SK-N-SH (cell line): ENCODE measurements at regions not wholly inside any gene's neighbourhood (a gene's known extent, or its start where the extent isn't known, plus 50 kb on each side); places are given as distances from the start of the nearest gene placed in this dataset.

ENCODE experiments used
- CTCF ChIA-PET: fragments of 300-600, 350-600 bp; formaldehyde crosslinking; extraction: SDS; loops from one replicate; lab custom pipeline; 2021; lab: Yijun Ruan, JAX
- POLR2A ChIA-PET: fragments of 350-600 bp; sonication (Branson Sonifier 250); formaldehyde crosslinking; extraction: SDS; loops from one replicate; lab custom pipeline; 2020; ENCODE audit warnings: antibody characterized with exemption, inconsistent platforms; lab: Yijun Ruan, JAX
- DNase-seq: peaks from one replicate; pipeline ENCODE4 v3.0.0; 2012
- H2AFZ ChIP-seq: fragments of 200-600 bp; sonication (generic); 2 replicates; pipeline ENCODE4 v1.8.1; 2016; ENCODE audit warnings: antibody characterized with exemption, mild to moderate bottlenecking, low read depth
- H3F3A ChIP-seq: fragments of 200-600 bp; sonication (generic); replicated peaks from 2 replicates; pipeline ENCODE3; 2016; ENCODE audit warnings: antibody characterized with exemption, mild to moderate bottlenecking; ENCODE audit not compliant: insufficient read depth
- H3K27ac ChIP-seq, 2 experiments: fragments of 200-500 bp in 1 of 2; fragments of 200-600 bp in 1 of 2; sonication (Bioruptor generic) in 1 of 2; sonication (generic), shearing (Covaris generic) in 1 of 2; 2 replicates each; pipeline versions ENCODE4 v1.5.1 to v1.6.1; 2014 to 2016; ENCODE audit warnings: low read depth in 2 of 2, inconsistent platforms in 1 of 2, low read length in 1 of 2, mild to moderate bottlenecking in 1 of 2, mixed read lengths in 1 of 2
- H3K27me3 ChIP-seq: fragments of 200-600 bp; sonication (generic), shearing (Covaris generic); 2 replicates; pipeline ENCODE4 v1.6.1; 2016; ENCODE audit warnings: mixed run types; ENCODE audit not compliant: insufficient read depth
- H3K36me3 ChIP-seq, 2 experiments: fragments of 200-500 bp in 1 of 2; fragments of 200-600 bp in 1 of 2; sonication (Bioruptor generic) in 1 of 2; sonication (generic) in 1 of 2; replicated peaks in 1 of 2; 2 replicates each; pipeline versions ENCODE3 to v1.5.1; 2014 to 2016; ENCODE audit warnings: low read length in 1 of 2, mild to moderate bottlenecking in 1 of 2; ENCODE audit not compliant: insufficient read depth in 2 of 2, control insufficient read depth in 1 of 2
- H3K4me1 ChIP-seq, 2 experiments: fragments of 200-500 bp in 1 of 2; fragments of 200-600 bp in 1 of 2; sonication (Bioruptor generic) in 1 of 2; sonication (generic), shearing (Covaris generic) in 1 of 2; 2 replicates each; pipeline versions ENCODE4 v1.5.1 to v1.6.1; 2014 to 2016; ENCODE audit warnings: low read depth in 1 of 2, low read length in 1 of 2, mixed run types in 1 of 2; ENCODE audit not compliant: insufficient read depth in 2 of 2, control insufficient read depth in 1 of 2
- H3K4me2 ChIP-seq: fragments of 200-600 bp; sonication (generic), shearing (Covaris generic); 2 replicates; pipeline ENCODE4 v1.6.1; 2017; ENCODE audit warnings: mixed run types
- H3K4me3 ChIP-seq, 2 experiments: fragments of 200-500 bp in 1 of 2; fragments of 200-600 bp in 1 of 2; sonication (Bioruptor generic) in 1 of 2; sonication (generic), shearing (Covaris generic) in 1 of 2; 2 replicates each; pipeline versions ENCODE4 v1.5.1 to v1.8.1; 2014 to 2016; ENCODE audit warnings: low read depth in 2 of 2, inconsistent platforms in 1 of 2, low read length in 1 of 2, mild to moderate bottlenecking in 1 of 2, mixed read lengths in 1 of 2, moderate library complexity in 1 of 2
- H3K79me2 ChIP-seq: fragments of 200-600 bp; sonication (generic); 2 replicates; pipeline ENCODE4 v1.8.1; 2017; ENCODE audit warnings: mild to moderate bottlenecking; ENCODE audit not compliant: insufficient read depth
- H3K9ac ChIP-seq: fragments of 200-600 bp; sonication (generic); 2 replicates; pipeline ENCODE4 v1.6.1; 2017; ENCODE audit warnings: mixed run types
- H3K9me2 ChIP-seq: fragments of 200-600 bp; sonication (generic); 2 replicates; pipeline ENCODE4 v1.6.1; 2017; ENCODE audit warnings: mixed run types
- H3K9me3 ChIP-seq: fragments of 200-600 bp; sonication (generic); 2 replicates; pipeline ENCODE4 v1.6.1; 2017; ENCODE audit warnings: mixed run types, mild to moderate bottlenecking, moderate library complexity
- H4K20me1 ChIP-seq: fragments of 200-600 bp; sonication (generic); 2 replicates; pipeline ENCODE4 v1.6.1; 2017; ENCODE audit warnings: mild to moderate bottlenecking, mixed run types; ENCODE audit not compliant: insufficient read depth
- ELF1 ChIP-seq: IDR thresholded peaks from 2 replicates; pipeline ENCODE4 v1.4.0; 2012
- EP300 ChIP-seq, 2 experiments: IDR thresholded peaks; 2 replicates each; pipeline versions ENCODE4 v1.4.0 to v1.6.1; 2012; ENCODE audit warnings: borderline replicate concordance in 1 of 2, low read depth in 1 of 2, low read length in 1 of 2
- FOXM1 ChIP-seq: IDR thresholded peaks from 2 replicates; pipeline ENCODE4 v1.4.0; 2012; ENCODE audit warnings: low read depth, mild to moderate bottlenecking
- GABPA ChIP-seq: IDR thresholded peaks from 2 replicates; pipeline ENCODE4 v1.4.0; 2012; ENCODE audit warnings: low read depth, mild to moderate bottlenecking
- IRF3 ChIP-seq: fragments of 150-350 bp; IDR thresholded peaks from 2 replicates; pipeline ENCODE4 v1.6.1; 2016; ENCODE audit warnings: mild to moderate bottlenecking, low read depth, low read length
- MAX ChIP-seq: IDR thresholded peaks from 2 replicates; pipeline ENCODE4 v1.4.0; 2012; ENCODE audit warnings: low read depth
- MEF2A ChIP-seq: IDR thresholded peaks from 2 replicates; pipeline ENCODE4 v1.4.0; 2012; ENCODE audit warnings: low read depth, borderline replicate concordance
- NFIC ChIP-seq: IDR thresholded peaks from 2 replicates; pipeline ENCODE4 v1.4.0; 2012; ENCODE audit warnings: borderline replicate concordance
- NRF1 ChIP-seq: IDR thresholded peaks from 2 replicates; pipeline ENCODE4 v1.6.1; 2012; ENCODE audit warnings: low read depth, mild to moderate bottlenecking, low read length
- POLR2AphosphoS5 ChIP-seq: IDR thresholded peaks from 2 replicates; pipeline ENCODE4 v1.6.1; 2012; ENCODE audit warnings: low read depth, low read length
- RAD21 ChIP-seq: IDR thresholded peaks from 2 replicates; pipeline ENCODE4 v1.6.1; 2012; ENCODE audit warnings: mild to moderate bottlenecking, low read length
- REST ChIP-seq: IDR thresholded peaks from 2 replicates; pipeline ENCODE4 v1.6.1; 2012; ENCODE audit warnings: mild to moderate bottlenecking, low read depth, low read length, moderate library complexity
- RFX5 ChIP-seq: IDR thresholded peaks from 2 replicates; pipeline ENCODE4 v1.6.1; 2012; ENCODE audit warnings: mild to moderate bottlenecking, improper control_type of control experiment, low read length
- SIN3A ChIP-seq: IDR thresholded peaks from 2 replicates; pipeline ENCODE4 v1.6.1; 2012; ENCODE audit warnings: low read depth, mild to moderate bottlenecking, low read length, moderate library complexity, borderline replicate concordance
- SMC3 ChIP-seq: IDR thresholded peaks from 2 replicates; pipeline ENCODE4 v1.6.1; 2012; ENCODE audit warnings: low read depth, low read length, improper control_type of control experiment
- TCF12 ChIP-seq: IDR thresholded peaks from 2 replicates; pipeline ENCODE4 v1.4.0; 2012
- TEAD4 ChIP-seq: IDR thresholded peaks from 2 replicates; pipeline ENCODE4 v1.4.0; 2012; ENCODE audit warnings: mild to moderate bottlenecking, borderline replicate concordance; ENCODE audit not compliant: insufficient read depth
- WGBS: methylation state at CpG from one replicate; pipeline ENCODE4 v1.1.6; 2017; ENCODE audit warnings: low lambda C conversion rate; 5-methylcytosine and 5-hydroxymethylcytosine counted together
- TF ChIP-seq, protein P1 (sequence below): IDR thresholded peaks from 2 replicates; pipeline ENCODE4 v1.4.0; 2012; ENCODE audit warnings: low read depth, borderline replicate concordance
- TF ChIP-seq, protein P2 (sequence below): IDR thresholded peaks from 2 replicates; pipeline ENCODE4 v1.4.0; 2012; ENCODE audit warnings: low read depth, borderline replicate concordance

DNA sequence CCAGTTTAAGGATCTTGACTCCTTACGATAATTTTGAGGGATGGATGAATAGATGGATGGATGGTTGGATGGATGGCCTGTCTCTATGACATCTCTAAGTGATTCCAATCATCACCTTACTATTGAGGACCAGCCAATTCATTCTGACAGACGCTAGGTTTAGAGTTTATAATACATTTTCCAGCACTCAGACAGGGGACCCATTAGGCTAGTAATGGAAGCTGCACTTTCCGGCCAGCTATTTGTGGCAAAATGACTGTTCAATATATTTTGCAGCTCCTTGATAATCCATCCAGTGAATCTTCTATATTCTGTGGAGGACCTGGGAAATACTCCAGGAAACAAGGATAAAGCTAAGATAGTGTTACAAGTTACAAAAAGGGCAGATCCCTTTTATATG lies 262.9 kb downstream of the TDRD15 start:
- no peaks in the 10 kb centered on the region for H3K4me1 ChIP-seq
- no peak for DNase-seq
- H3K36me3 ChIP-seq: no peaks in the 10 kb centered on the region
- POLR2A ChIA-PET: interaction anchor here (0.6 kb wide), 1 partner anchor 832 kb away, joined by 6 read pairs; no protein-coding TSS in a partner anchor
- CTCF ChIA-PET: interaction anchor here (1.0 to 1.5 kb wide), 5 partner anchors 8 to 19 kb away, joined by 3 to 5 read pairs (median 4); no protein-coding TSS in a partner anchor
- no peak overlapping the region for H2AFZ ChIP-seq
- no peak overlapping the region for H3K9ac ChIP-seq
- H3K4me3 ChIP-seq: no peak overlapping the region
- no peak overlapping the region for H3K4me2 ChIP-seq
- H3K79me2 ChIP-seq: no peaks in the 10 kb centered on the region
- no peaks in the 10 kb centered on the region; the same call in 1 of the 2 replicates for H3K9me3 ChIP-seq
- H4K20me1 ChIP-seq: no peaks in the 10 kb centered on the region
- no peaks in the 10 kb centered on the region for H3K27me3 ChIP-seq
- no peaks in the 10 kb centered on the region for H3K9me2 ChIP-seq
- H3K27ac ChIP-seq: no peak overlapping the region
- no peaks in the 10 kb centered on the region for H3F3A ChIP-seq
- no peak for TF ChIP-seq ELF1
- TF ChIP-seq POLR2AphosphoS5: no peak
- TF ChIP-seq, protein P1, sequence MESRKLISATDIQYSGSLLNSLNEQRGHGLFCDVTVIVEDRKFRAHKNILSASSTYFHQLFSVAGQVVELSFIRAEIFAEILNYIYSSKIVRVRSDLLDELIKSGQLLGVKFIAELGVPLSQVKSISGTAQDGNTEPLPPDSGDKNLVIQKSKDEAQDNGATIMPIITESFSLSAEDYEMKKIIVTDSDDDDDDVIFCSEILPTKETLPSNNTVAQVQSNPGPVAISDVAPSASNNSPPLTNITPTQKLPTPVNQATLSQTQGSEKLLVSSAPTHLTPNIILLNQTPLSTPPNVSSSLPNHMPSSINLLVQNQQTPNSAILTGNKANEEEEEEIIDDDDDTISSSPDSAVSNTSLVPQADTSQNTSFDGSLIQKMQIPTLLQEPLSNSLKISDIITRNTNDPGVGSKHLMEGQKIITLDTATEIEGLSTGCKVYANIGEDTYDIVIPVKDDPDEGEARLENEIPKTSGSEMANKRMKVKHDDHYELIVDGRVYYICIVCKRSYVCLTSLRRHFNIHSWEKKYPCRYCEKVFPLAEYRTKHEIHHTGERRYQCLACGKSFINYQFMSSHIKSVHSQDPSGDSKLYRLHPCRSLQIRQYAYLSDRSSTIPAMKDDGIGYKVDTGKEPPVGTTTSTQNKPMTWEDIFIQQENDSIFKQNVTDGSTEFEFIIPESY: no peak
- TF ChIP-seq, all 33 proteins: peak for 0
- 20% methylated on average over 3 of the region's 3 CpGs for WGBS

GRCh38 chr2:21392649-21393048 lies 268.9 kb downstream of the TDRD15 start:
- Histone ChIP-seq H3K27me3 (no peaks in the 10 kb centered on the region), H3K36me3 (no peaks in the 10 kb centered on the region), H3K9ac (no peak overlapping the region), H3F3A (no peaks in the 10 kb centered on the region), H2AFZ (no peak overlapping the region)
- DNase-seq: peak; percentile 31
- TF ChIP-seq IRF3 (no peak), TCF12 (no peak), TEAD4 (no peak), NFIC (no peak), MEF2A (no peak), NRF1 (no peak), RFX5 (no peak), REST (no peak), MAX (no peak), EP300 (IDR thresholded peaks at IDR 0.05; ENCODE audit: borderline replicate concordance in 1 of 2, low read depth in 1 of 2, low read length in 1 of 2) (no peak), SMC3 (no peak), FOXM1 (no peak), GABPA (no peak), POLR2AphosphoS5 (no peak), RAD21 (no peak), SIN3A (no peak)
- TF ChIP-seq, protein P2, sequence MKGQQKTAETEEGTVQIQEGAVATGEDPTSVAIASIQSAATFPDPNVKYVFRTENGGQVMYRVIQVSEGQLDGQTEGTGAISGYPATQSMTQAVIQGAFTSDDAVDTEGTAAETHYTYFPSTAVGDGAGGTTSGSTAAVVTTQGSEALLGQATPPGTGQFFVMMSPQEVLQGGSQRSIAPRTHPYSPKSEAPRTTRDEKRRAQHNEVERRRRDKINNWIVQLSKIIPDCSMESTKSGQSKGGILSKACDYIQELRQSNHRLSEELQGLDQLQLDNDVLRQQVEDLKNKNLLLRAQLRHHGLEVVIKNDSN: no peak
- TF ChIP-seq, all 33 proteins: peak for 0
- H4K20me1 ChIP-seq: no peaks in the 10 kb centered on the region
- POLR2A ChIA-PET: no interaction called here
- no peaks in the 10 kb centered on the region for H3K9me3 ChIP-seq
- H3K79me2 ChIP-seq: no peaks in the 10 kb centered on the region
- 9% methylated on average over 4 of the region's 4 CpGs for WGBS
- CTCF ChIA-PET: interaction anchor here (1.1 to 5.0 kb wide), 5 partner anchors 11 to 350 kb away, joined by 3 to 30 read pairs (median 3); no protein-coding TSS in a partner anchor
- H3K27ac ChIP-seq: no peak overlapping the region
- no peak overlapping the region for H3K4me2 ChIP-seq
- H3K4me1 ChIP-seq: peaks cover 0 to 6% of the 10 kb centered on the region in 2 experiments; a peak in 1 of 4 replicates
- H3K4me3 ChIP-seq: no peak overlapping the region
- H3K9me2 ChIP-seq: no peaks in the 10 kb centered on the region
